ENCODE measurements at regions not wholly inside any gene's neighbourhood (a gene's known extent, or its start where the extent isn't known, plus 50 kb on each side); places are given as distances from the start of the nearest gene placed in this dataset.

DNA sequence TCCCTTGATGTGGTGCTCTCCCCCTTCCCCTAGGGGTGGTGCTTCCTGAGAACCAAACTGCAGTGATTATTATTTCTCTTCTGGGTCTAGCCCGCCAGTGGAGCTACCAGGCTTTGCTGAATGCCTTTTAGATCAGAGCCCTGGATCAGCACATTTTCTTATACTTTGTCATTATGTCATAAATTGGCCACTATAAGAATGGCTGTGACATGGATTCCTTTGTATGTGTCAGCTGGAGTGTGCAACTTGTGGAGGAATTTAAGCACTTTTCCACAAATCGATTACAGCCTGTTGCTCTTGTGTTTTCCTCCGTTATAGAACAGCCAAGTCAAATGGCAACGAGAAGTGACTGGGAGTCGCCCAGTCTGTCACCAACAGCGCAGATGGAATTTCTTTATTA is 273.3 kb downstream of the DUSP10 start:
- no peak overlapping the region for H3K27ac ChIP-seq
- TF ChIP-seq CTCF (conservative IDR thresholded peaks at IDR 0.05) (no peak), ZFX (IDR thresholded peaks at IDR 0.05) (no peak)

DNA sequence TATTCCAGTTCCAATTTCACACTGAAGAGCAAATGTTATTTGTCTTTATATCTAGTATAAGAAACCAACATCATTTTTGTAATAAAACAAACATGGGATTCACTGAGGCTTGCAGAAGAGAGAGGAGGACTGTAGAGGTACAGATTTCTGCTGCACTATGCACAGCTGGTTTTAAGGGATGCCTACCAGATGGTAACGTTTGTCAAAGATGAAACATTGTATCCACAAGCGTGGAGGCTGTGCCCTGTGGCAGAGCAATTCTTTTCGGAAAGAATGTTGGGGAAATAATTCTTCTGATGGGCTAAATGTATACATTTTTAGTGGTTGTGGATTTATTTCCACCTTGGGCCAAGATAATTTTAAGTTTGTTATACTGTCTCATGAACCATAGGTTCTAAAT is 272.4 kb downstream of the DUSP10 start:
- TF ChIP-seq CTCF (conservative IDR thresholded peaks at IDR 0.05) (no peak), ZFX (IDR thresholded peaks at IDR 0.05) (no peak)
- H3K27ac ChIP-seq, result no peak overlapping the region

- H3K27ac ChIP-seq, result no peak overlapping the region
- no peak for TF ChIP-seq ZFX (IDR thresholded peaks at IDR 0.05)
- TF ChIP-seq CTCF (conservative IDR thresholded peaks at IDR 0.05), result no peak
These were observed 271.7 kb downstream of the DUSP10 start for GRCh38 chr1:221470000-221470698.

DNA sequence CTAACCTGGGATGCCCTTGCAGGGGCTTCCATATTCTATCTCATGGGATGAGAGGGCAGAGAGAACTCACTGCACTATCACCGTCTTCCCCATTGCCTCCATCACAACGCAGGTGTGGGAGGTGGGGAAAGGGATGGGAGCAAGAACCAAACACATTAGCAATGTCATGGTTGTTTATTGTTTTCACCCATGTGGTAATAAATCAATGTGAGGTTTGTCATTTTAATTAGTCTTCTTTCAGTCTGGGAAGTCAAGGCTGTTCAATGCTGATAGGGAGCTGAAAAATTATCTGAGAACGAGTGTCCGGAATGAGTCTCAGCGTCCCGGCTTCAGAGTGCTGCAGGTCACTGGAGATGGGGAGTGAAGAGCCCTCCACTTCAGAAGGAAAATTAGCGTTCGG is 268.5 kb downstream of the DUSP10 start:
- no peak for TF ChIP-seq CTCF (conservative IDR thresholded peaks at IDR 0.05)
- TF ChIP-seq ZFX (IDR thresholded peaks at IDR 0.05), result no peak
- H3K27ac ChIP-seq, result no peak overlapping the region

DNA sequence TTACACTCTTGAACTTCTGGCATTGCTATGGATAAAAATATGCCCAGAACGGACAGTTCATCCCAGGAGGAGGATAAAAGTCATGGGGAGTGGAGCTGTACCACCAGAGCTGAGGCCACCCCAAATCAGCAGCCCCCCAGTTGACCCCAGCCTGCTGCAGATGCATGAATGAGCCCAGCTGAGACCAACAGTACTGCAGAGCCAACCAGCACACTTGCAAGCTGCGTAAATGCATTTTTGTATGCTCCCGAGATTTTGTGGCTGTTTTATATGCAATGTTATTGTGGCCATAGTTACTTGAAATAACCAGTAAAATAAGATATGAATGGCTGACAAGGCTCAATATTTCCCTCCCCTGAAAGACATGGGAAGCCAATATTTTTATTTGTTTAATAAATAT is 264.6 kb downstream of the DUSP10 start:
- H3K27ac ChIP-seq, result no peak overlapping the region
- TF ChIP-seq ZFX (IDR thresholded peaks at IDR 0.05) (no peak), CTCF (conservative IDR thresholded peaks at IDR 0.05) (no peak)

DNA sequence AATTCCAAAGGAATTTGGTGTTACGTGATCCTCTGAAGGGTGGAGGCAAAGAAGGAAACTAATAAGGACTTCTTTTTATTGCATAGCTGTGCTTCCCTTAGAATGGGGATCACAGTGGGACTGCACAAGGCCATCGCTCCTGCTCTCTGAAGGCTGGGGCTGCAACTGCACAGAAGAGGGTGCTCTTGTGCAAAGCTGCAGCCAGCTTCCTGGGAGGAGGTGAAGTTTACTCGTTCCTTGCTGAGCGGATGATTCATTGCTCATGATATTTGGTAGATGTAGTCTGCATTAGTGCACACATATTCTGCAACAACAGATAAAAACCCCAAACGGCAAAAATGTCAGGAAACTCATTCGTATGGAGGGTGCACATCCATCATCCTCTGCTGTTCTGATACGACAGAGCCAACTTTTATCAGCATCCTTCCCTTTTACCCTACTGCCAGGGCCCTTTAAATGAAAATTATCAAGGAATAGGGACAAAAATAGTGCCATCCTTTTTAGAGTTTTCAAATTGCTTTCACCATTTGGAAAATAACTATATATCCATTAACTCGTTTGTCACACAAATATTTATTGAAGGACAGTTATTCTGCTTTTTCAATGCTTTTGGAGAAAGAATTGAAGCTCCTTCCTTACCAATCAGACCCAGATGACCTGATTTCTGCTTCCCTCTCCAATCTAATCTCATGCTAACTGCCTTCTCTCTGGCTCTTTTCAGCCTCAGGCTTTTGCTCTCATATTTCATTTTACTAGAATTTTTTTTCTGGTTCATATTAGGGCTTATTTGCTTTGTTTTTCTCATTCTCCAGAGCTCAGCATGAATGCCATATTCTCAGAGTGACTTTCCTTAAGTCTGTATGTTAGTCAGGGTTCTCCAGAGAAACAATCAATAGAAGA is 263.6 kb downstream of the DUSP10 start:
- H3K27ac ChIP-seq, result no peak overlapping the region
- TF ChIP-seq CTCF (conservative IDR thresholded peaks at IDR 0.05), result peak; percentile 92
- no peak for TF ChIP-seq ZFX (IDR thresholded peaks at IDR 0.05)
